Vagina (tissue), 2 donors: ENCODE measurements at regions not wholly inside any gene's neighbourhood (a gene's known extent, or its start where the extent isn't known, plus 50 kb on each side); places are given as distances from the start of the nearest gene placed in this dataset.

Source experiments
- CTCF ChIP-seq, 3 experiments: fragments of 450-650 bp in 2 of 3; fragments of 200-600 bp in 1 of 3; sonication (generic) in 1 of 3; IDR thresholded peaks; one replicate each; pipeline ENCODE4 v1.5.1; 2017 to 2019; ENCODE audit warnings: antibody characterized with exemption in 3 of 3, mild to moderate bottlenecking in 2 of 3, moderate library complexity in 2 of 3
- POLR2A ChIP-seq, 2 donors: fragments of 450-650 bp; IDR thresholded peaks; one replicate each; pipeline ENCODE4 v1.6.1; 2017; ENCODE audit warnings: antibody characterized with exemption in 2 of 2, mild to moderate bottlenecking in 2 of 2, moderate library complexity in 2 of 2
- POLR2AphosphoS5 ChIP-seq, 2 donors: sonication (generic); formaldehyde crosslinking; IDR thresholded peaks; one replicate each; pipeline ENCODE4 v1.9.0; 2017; ENCODE audit warnings: antibody characterized with exemption in 2 of 2, mild to moderate bottlenecking in 2 of 2, low read depth in 1 of 2; ENCODE audit not compliant: insufficient read depth in 1 of 2

- TF ChIP-seq POLR2A (IDR thresholded peaks at IDR 0.05) = no peak
- TF ChIP-seq CTCF (IDR thresholded peaks at IDR 0.05) = no peak
- TF ChIP-seq POLR2AphosphoS5 (IDR thresholded peaks at IDR 0.05; ENCODE audit: insufficient read depth in 1 of 2, low read depth in 1 of 2) = no peak
These were observed 286.3 kb downstream of the FGFR2 start for GRCh38 chr10:121311812-121312443.
